ENCODE measurements at regions not wholly inside any gene's neighbourhood (a gene's known extent, or its start where the extent isn't known, plus 50 kb on each side); places are given as distances from the start of the nearest gene placed in this dataset.
"Not testable (repeated sequence)": the region's sequence is repeated elsewhere in the genome, so short reads cannot be mapped to it uniquely, and the experiment has no call there.

- no peak for DNase-seq (ENCODE audit: low read depth)
Observed at GRCh38 chr1:166305371-166305770, 138.6 kb upstream of the FAM78B start.

GRCh38 chr1:166307261-166308188 lies 140.7 kb upstream of the FAM78B start:
- no peak for DNase-seq (ENCODE audit: low read depth)

GRCh38 chr1:166316306-166316705 lies 149.5 kb upstream of the FAM78B start:
- DNase-seq (ENCODE audit: low read depth): not testable (repeated sequence)

- no peak for DNase-seq (ENCODE audit: low read depth)
Observed at GRCh38 chr1:166322470-166322869, 155.7 kb upstream of the FAM78B start.

- DNase-seq (ENCODE audit: low read depth): no peak
Observed at GRCh38 chr1:166327886-166328285, 161.1 kb upstream of the FAM78B start.

- DNase-seq (ENCODE audit: low read depth): no peak
Observed at GRCh38 chr1:166328956-166329355, 162.2 kb upstream of the FAM78B start.

GRCh38 chr1:166330096-166330495 lies 163.3 kb upstream of the FAM78B start:
- DNase-seq (ENCODE audit: low read depth): no peak

GRCh38 chr1:166338105-166338504 lies 171.3 kb upstream of the FAM78B start:
- no peak for DNase-seq (ENCODE audit: low read depth)

GRCh38 chr1:166340709-166341108 lies 173.9 kb upstream of the FAM78B start:
- DNase-seq (ENCODE audit: low read depth): no peak

- no peak for DNase-seq (ENCODE audit: low read depth)
Observed at GRCh38 chr1:166343276-166343675, 176.5 kb upstream of the FAM78B start.

- no peak for DNase-seq (ENCODE audit: low read depth)
Observed at GRCh38 chr1:166350490-166350889, 183.7 kb upstream of the FAM78B start.

GRCh38 chr1:166351676-166352075 lies 184.9 kb upstream of the FAM78B start:
- DNase-seq (ENCODE audit: low read depth): no peak

GRCh38 chr1:166353213-166353612 lies 186.4 kb upstream of the FAM78B start:
- DNase-seq (ENCODE audit: low read depth): no peak

GRCh38 chr1:166354406-166354805 lies 187.6 kb upstream of the FAM78B start:
- no peak for DNase-seq (ENCODE audit: low read depth)

GRCh38 chr1:166365081-166365480 lies 198.3 kb upstream of the FAM78B start:
- DNase-seq (ENCODE audit: low read depth): no peak

- no peak for DNase-seq (ENCODE audit: low read depth)
Observed at GRCh38 chr1:166368030-166368429, 201.2 kb upstream of the FAM78B start.

- DNase-seq (ENCODE audit: low read depth): no peak
Observed at GRCh38 chr1:166377896-166378295, 211.1 kb upstream of the FAM78B start.

- no peak for DNase-seq (ENCODE audit: low read depth)
Observed at GRCh38 chr1:166378805-166379204, 212.0 kb upstream of the FAM78B start.

- no peak for DNase-seq (ENCODE audit: low read depth)
Observed at GRCh38 chr1:166379447-166379846, 212.6 kb upstream of the FAM78B start.

GRCh38 chr1:166383137-166383536 lies 216.3 kb upstream of the FAM78B start:
- no peak for DNase-seq (ENCODE audit: low read depth)

- DNase-seq (ENCODE audit: low read depth): no peak
Observed at GRCh38 chr1:166383635-166384346, 217.0 kb upstream of the FAM78B start.

GRCh38 chr1:166384948-166385347 lies 218.1 kb upstream of the FAM78B start:
- DNase-seq (ENCODE audit: low read depth): no peak

- no peak for DNase-seq (ENCODE audit: low read depth)
Observed at GRCh38 chr1:166390366-166391033, 223.7 kb upstream of the FAM78B start.
